WTC11 (cell line): ENCODE measurements at regions not wholly inside any gene's neighbourhood (a gene's known extent, or its start where the extent isn't known, plus 50 kb on each side); places are given as distances from the start of the nearest gene placed in this dataset.

Experiments used
- ATAC-seq: fragments of 200-7000 bp; cut with Tn5 transposase; 2 replicates; pipeline ENCODE4 v1.10.0; 2021; ENCODE audit warnings: mild to moderate bottlenecking, moderate library complexity
- CTCF ChIA-PET: fragments of 300-600 bp; sonication (Branson Sonifier 250); formaldehyde crosslinking; loops from one replicate; lab custom pipeline; 2021; ENCODE audit warnings: antibody characterized with exemption; lab: Charles Lee
- POLR2A ChIA-PET: fragments of 350-600 bp; sonication (Branson Sonifier 250); formaldehyde crosslinking; loops from one replicate; lab custom pipeline; 2021; ENCODE audit warnings: antibody characterized with exemption; lab: Charles Lee
- DNase-seq: peaks from one replicate; pipeline ENCODE4 v3.0.0; 2021; ENCODE audit warnings: low spot score
- H3K27ac Mint-ChIP-seq: 2 replicates; pipeline ENCODE4 v1.8.0; 2021; ENCODE audit warnings: mixed read lengths
- H3K27me3 Mint-ChIP-seq: 2 replicates; pipeline ENCODE4 v1.8.0; 2021; ENCODE audit warnings: low read depth, mild to moderate bottlenecking, moderate library complexity, mixed read lengths
- H3K36me3 Mint-ChIP-seq: 2 replicates; pipeline ENCODE4 v1.8.0; 2021; ENCODE audit warnings: mixed read lengths
- H3K4me1 Mint-ChIP-seq: 2 replicates; pipeline ENCODE4 v1.8.0; 2022; ENCODE audit warnings: mixed read lengths
- H3K4me3 Mint-ChIP-seq: 2 replicates; pipeline ENCODE4 v1.8.0; 2021; ENCODE audit warnings: mild to moderate bottlenecking, moderate library complexity, mixed read lengths
- H3K9me3 Mint-ChIP-seq: 2 replicates; pipeline ENCODE4 v1.8.0; 2021; ENCODE audit warnings: mixed read lengths
- AR ChIP-seq: fragments of 250-450 bp; sonication (Bioruptor Pico); IDR thresholded peaks from 2 replicates; pipeline ENCODE4 v1.9.0; 2021; ENCODE audit warnings: mild to moderate bottlenecking
- ATF2 ChIP-seq: sonication (generic); formaldehyde crosslinking; IDR thresholded peaks from 2 replicates; pipeline ENCODE4 v1.8.1; 2022; ENCODE audit warnings: low read depth, missing genetic modification reagents, borderline replicate concordance
- ATF6 ChIP-seq: sonication (generic); formaldehyde crosslinking; IDR thresholded peaks from 2 replicates; pipeline ENCODE4 v1.8.1; 2023; ENCODE audit warnings: mild to moderate bottlenecking, missing genetic modification reagents
- ERG ChIP-seq: fragments of 250-450 bp; sonication (Bioruptor Pico); IDR thresholded peaks from 2 replicates; pipeline ENCODE4 v1.8.0; 2021; ENCODE audit warnings: mild to moderate bottlenecking
- FOXJ3 ChIP-seq: sonication (generic); formaldehyde crosslinking; IDR thresholded peaks from 2 replicates; pipeline ENCODE4 v1.9.0; 2021; ENCODE audit warnings: missing genetic modification reagents, mild to moderate bottlenecking, borderline replicate concordance
- GRHL2 ChIP-seq: fragments of 250-450 bp; sonication (Bioruptor Pico); IDR thresholded peaks from 2 replicates; pipeline ENCODE4 v1.8.0; 2022; ENCODE audit warnings: mild to moderate bottlenecking, moderate library complexity; ENCODE audit not compliant: insufficient replicate concordance, severe bottlenecking
- IRF1 ChIP-seq: sonication (generic); formaldehyde crosslinking; IDR thresholded peaks from 2 replicates; pipeline ENCODE4 v1.8.0; 2023; ENCODE audit warnings: missing genetic modification reagents
- JAZF1 ChIP-seq: fragments of 250-450 bp; sonication (Bioruptor Pico); IDR thresholded peaks from 2 replicates; pipeline ENCODE4 v1.9.0; 2021; ENCODE audit warnings: moderate library complexity, mild to moderate bottlenecking, inconsistent platforms
- KAT7 ChIP-seq: sonication (generic); formaldehyde crosslinking; IDR thresholded peaks from 2 replicates; pipeline ENCODE4 v1.8.1; 2023; ENCODE audit warnings: missing genetic modification reagents, mild to moderate bottlenecking, borderline replicate concordance
- NFATC4 ChIP-seq: fragments of 250-450 bp; sonication (Bioruptor Pico); IDR thresholded peaks from 2 replicates; pipeline ENCODE4 v1.9.0; 2021; ENCODE audit warnings: mild to moderate bottlenecking
- OVOL2 ChIP-seq: fragments of 250-450 bp; sonication (Bioruptor Pico); IDR thresholded peaks from 2 replicates; pipeline ENCODE4 v1.9.0; 2021; ENCODE audit warnings: mild to moderate bottlenecking, borderline replicate concordance
- RORB ChIP-seq: fragments of 250-450 bp; sonication (Bioruptor Pico); IDR thresholded peaks from 2 replicates; pipeline ENCODE4 v1.9.0; 2021; ENCODE audit warnings: mild to moderate bottlenecking
- SOX15 ChIP-seq: fragments of 250-450 bp; sonication (Bioruptor Pico); IDR thresholded peaks from 2 replicates; pipeline ENCODE4 v1.9.0; 2021; ENCODE audit warnings: mild to moderate bottlenecking
- TCF7 ChIP-seq: sonication (generic); formaldehyde crosslinking; IDR thresholded peaks from 2 replicates; pipeline ENCODE4 v1.8.0; 2022; ENCODE audit warnings: mild to moderate bottlenecking, low read depth, missing genetic modification reagents, moderate library complexity
- TP53 ChIP-seq: sonication (generic); formaldehyde crosslinking; IDR thresholded peaks from 2 replicates; pipeline ENCODE4 v1.8.1; 2023; ENCODE audit warnings: mild to moderate bottlenecking, missing genetic modification reagents
- USF2 ChIP-seq: sonication (generic); formaldehyde crosslinking; IDR thresholded peaks from 2 replicates; pipeline ENCODE4 v1.8.1; 2023; ENCODE audit warnings: mild to moderate bottlenecking, missing genetic modification reagents, moderate library complexity
- ZBTB21 ChIP-seq: sonication (generic); formaldehyde crosslinking; IDR thresholded peaks from 2 replicates; pipeline ENCODE4 v1.8.1; 2023; ENCODE audit warnings: mild to moderate bottlenecking, missing genetic modification reagents, borderline replicate concordance
- ZNF138 ChIP-seq: sonication (generic); formaldehyde crosslinking; conservative IDR thresholded peaks from 2 replicates; pipeline ENCODE4 v1.8.1; 2022; ENCODE audit warnings: mild to moderate bottlenecking, moderate library complexity, missing genetic modification reagents
- ZNF263 ChIP-seq: sonication (generic); formaldehyde crosslinking; IDR thresholded peaks from 2 replicates; pipeline ENCODE4 v1.8.1; 2022; ENCODE audit warnings: low read depth, mild to moderate bottlenecking, moderate library complexity, missing genetic modification reagents
- ZNF423 ChIP-seq: fragments of 250-450 bp; sonication (Bioruptor Pico); IDR thresholded peaks from 2 replicates; pipeline ENCODE4 v2.1.2; 2022; ENCODE audit warnings: mild to moderate bottlenecking, moderate library complexity
- ZNF512 ChIP-seq: sonication (generic); formaldehyde crosslinking; IDR thresholded peaks from 2 replicates; pipeline ENCODE4 v1.8.1; 2022; ENCODE audit warnings: missing genetic modification reagents, borderline replicate concordance
- ZSCAN18 ChIP-seq: fragments of 250-450 bp; sonication (Bioruptor Pico); IDR thresholded peaks from 2 replicates; pipeline ENCODE4 v2.1.2; 2022; ENCODE audit warnings: mild to moderate bottlenecking, moderate library complexity

- no peak for TF ChIP-seq TCF7 (CRISPR knock-in tag)
- TF ChIP-seq RORB: no peak
- no peak for TF ChIP-seq ERG (CRISPR knock-in tag)
These were observed 1108.6 kb downstream of the TAF11L14 start (continued) for GRCh38 chr5:18742830-18743229.

GRCh38 chr5:18744441-18744840 is 1110.2 kb downstream of the TAF11L14 start:
- Mint-ChIP-seq H3K4me3 (no peak overlapping the region), H3K36me3 (peaks cover 29% of the 10 kb centered on the region), H3K27me3 (no peaks in the 10 kb centered on the region; the same call in 1 of the 2 replicates)
- ChIA-PET POLR2A (no interaction called here), CTCF (no interaction called here)
- DNase-seq (no peak), ATAC-seq (no peak)
- TF ChIP-seq USF2 (CRISPR knock-in tag) (no peak), ATF6 (CRISPR knock-in tag) (no peak), FOXJ3 (CRISPR knock-in tag) (no peak), ZNF512 (CRISPR knock-in tag) (no peak), ATF2 (CRISPR knock-in tag) (no peak), ZNF263 (CRISPR knock-in tag) (no peak), ZSCAN18 (no peak), TP53 (CRISPR knock-in tag) (no peak), ZBTB21 (CRISPR knock-in tag) (no peak), IRF1 (CRISPR knock-in tag) (no peak), ZNF423 (CRISPR knock-in tag) (no peak), NFATC4 (CRISPR knock-in tag) (no peak), JAZF1 (CRISPR knock-in tag) (no peak), SOX15 (no peak), ZNF138 (CRISPR knock-in tag) (no peak), KAT7 (no peak), AR (CRISPR knock-in tag) (no peak), GRHL2 (CRISPR knock-in tag) (no peak), OVOL2 (CRISPR knock-in tag) (no peak)
- TF ChIP-seq, all 79 proteins: peak for 0
- Mint-ChIP-seq H3K4me1 (no peaks in the 10 kb centered on the region), H3K9me3 (peaks cover 46% of the 10 kb centered on the region), H3K27ac (no peak overlapping the region)
